Activated CD4-positive, CD25-positive, alpha-beta regulatory T cell treated with anti-CD3 and anti-CD28 coated beads, Interleukin-2, amount 50 U/mL, for 16 hours (primary cell): ENCODE measurements at regions not wholly inside any gene's neighbourhood (a gene's known extent, or its start where the extent isn't known, plus 50 kb on each side); places are given as distances from the start of the nearest gene placed in this dataset.
"Not testable (repeated sequence)": the region's sequence is repeated elsewhere in the genome, so short reads cannot be mapped to it uniquely, and the experiment has no call there.

Experiments
- DNase-seq: peaks from one replicate; pipeline ENCODE4 v3.0.0-alpha.2; 2020; ENCODE audit warnings: low read depth, low spot score

DNA sequence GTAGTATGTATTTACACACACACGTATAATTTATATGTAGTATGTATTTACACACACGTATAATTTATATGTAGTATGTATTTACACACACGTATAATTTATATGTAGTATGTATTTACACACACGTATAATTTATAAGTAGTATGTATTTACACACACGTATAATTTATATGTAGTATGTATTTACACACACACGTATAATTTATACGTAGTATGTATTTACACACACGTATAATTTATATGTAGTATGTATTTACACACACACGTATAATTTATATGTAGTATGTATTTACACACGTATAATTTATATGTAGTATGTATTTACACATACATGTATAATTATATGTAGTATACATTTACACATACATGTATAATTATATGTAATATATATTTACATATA lies 398.5 kb upstream of the CRIM1 start:
- DNase-seq, result not testable (repeated sequence)

GRCh38 chr2:35946478-35946877 lies 409.1 kb upstream of the CRIM1 start:
- DNase-seq, result no peak

- no peak for DNase-seq
These were observed 416.7 kb upstream of the CRIM1 start for GRCh38 chr2:35938838-35939237.

- no peak for DNase-seq
These were observed 422.5 kb upstream of the CRIM1 start for GRCh38 chr2:35933031-35933430.

DNA sequence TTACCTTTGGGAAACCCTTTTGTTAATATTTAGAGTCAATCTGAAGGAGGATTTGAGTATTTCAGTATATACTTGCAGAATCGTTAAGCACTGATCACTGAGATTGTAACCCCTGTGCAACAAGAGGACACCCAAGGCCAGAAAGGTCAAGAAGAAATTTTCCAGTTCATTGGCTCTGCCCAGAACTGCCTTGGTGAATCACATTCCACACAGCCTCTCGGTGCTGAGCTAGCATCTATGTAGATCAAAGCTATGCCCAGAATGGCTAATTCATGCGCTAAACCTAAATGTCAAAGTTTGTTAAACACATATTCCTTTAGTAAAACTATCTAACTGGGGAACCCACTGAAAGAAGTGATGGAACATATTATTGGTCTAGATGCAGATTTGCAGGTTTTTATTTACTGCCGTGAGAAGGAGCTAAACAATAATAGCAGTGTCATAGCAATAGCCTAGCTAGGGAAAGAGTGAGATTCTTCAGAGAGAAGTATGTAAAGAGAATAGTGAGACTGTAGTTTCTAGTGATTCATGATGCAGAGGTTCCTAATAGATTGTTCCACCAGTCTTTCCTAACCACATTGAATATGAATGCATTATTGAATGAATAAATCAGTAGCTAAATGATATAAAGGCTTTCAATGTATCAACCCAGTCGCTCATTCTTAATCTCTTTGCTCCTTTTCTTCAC lies 423.2 kb upstream of the CRIM1 start:
- DNase-seq, result no peak

- no peak for DNase-seq
These were observed 424.0 kb upstream of the CRIM1 start for GRCh38 chr2:35931626-35932025.

GRCh38 chr2:35931115-35931514 lies 424.5 kb upstream of the CRIM1 start:
- DNase-seq, result no peak

- no peak for DNase-seq
These were observed 426.0 kb upstream of the CRIM1 start for GRCh38 chr2:35929551-35929950.

GRCh38 chr2:35920061-35920460 lies 435.5 kb upstream of the CRIM1 start:
- DNase-seq, result no peak

- no peak for DNase-seq
These were observed 440.3 kb upstream of the CRIM1 start for GRCh38 chr2:35915261-35915660.

DNA sequence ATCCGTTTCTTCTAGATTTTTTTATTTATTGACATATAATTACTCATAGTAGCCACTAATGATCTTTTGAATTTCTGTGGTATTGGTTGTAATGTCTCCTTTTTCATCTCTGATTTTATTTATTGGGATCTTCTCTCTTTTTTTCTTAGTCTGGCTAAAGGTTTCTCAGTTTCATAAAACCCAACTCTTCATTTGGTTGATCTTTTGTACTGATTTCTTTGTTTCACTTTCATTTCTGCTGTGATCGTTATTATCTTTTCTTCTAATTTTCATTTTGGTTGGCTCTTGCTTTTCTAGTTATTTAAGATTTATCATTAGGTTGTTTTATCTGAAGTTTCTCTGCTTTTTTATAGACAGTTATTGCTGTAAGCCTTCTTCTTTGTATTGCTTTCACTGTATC lies 463.6 kb upstream of the CRIM1 start:
- DNase-seq, result no peak

DNA sequence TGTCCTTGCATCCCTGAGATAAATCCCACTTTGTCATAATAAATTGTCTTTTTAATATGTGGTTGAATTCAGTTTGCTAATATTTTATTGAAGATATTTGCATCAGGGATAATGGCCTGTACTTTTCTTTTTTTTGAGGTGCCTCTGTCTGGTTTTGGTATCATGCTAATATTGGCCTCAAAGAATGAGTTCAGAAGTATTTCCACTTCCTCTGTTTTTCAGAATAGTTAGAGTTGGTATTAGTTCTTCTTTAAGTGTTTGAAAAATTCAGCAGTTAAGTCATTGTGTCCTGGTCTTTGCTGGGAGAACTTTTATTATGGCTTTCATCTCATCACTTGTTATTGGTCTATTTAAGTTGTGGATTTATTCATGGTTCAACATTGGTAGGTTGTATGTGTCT lies 464.1 kb upstream of the CRIM1 start:
- no peak for DNase-seq

- no peak for DNase-seq
These were observed 468.4 kb upstream of the CRIM1 start for GRCh38 chr2:35887146-35887545.

GRCh38 chr2:35873921-35874320 lies 481.7 kb upstream of the CRIM1 start:
- DNase-seq, result no peak

DNA sequence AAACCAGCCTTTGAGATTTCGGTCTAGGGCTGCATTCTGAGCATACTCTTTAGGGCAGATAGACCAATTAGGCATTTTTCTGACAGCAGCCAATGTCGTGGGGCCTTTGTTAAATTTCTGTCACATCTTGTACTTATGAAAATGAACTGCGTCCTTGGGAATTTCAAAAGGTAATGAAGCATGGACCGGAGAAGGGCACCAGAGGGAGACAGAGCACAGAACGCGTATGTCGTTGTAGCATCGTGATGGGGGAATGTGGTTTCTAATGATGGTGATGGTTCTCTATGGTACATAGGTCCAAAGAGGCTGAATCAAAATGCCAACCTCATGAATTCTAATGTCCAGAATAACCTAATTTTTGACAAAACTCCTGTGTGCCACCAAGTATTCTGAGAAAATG lies 483.9 kb upstream of the CRIM1 start:
- DNase-seq, result no peak

DNA sequence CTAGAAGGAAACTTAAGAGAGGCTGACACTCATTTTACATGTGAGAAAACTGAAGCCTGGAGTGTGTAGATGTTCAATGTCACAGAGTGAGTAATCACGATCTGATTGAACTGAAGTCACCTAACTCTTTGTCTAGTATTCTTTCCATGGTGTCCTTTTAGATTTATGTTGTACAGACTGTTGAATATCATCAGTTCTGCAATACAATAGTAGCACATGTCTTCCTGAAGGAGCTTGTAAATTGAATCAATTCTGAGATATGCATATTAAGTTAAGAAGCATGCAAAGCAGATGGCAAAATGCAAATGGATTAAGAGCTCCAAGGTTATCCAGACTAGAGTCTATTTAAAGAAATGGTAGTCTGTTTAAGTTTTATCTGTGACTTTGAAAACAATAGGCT lies 484.9 kb upstream of the CRIM1 start:
- no peak for DNase-seq

DNA sequence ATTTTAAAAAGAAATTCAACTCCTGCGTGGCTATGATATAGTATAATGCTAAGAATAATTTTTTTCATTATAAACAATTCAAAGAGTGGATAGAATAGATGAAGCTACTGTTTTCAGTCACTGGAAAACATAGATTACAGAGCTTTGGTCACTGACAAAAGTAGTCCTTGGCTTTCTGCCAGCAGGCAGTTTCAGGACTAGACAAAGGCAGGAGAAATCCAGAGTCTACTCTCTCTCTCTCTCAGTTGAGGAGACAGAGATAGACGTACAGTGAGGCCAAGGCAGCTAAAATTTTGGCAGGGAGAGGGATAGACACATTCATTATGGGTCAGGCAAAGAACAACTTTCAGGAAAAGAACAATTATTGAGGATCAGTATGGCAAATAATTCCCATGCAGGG lies 491.4 kb upstream of the CRIM1 start:
- DNase-seq, result no peak

DNA sequence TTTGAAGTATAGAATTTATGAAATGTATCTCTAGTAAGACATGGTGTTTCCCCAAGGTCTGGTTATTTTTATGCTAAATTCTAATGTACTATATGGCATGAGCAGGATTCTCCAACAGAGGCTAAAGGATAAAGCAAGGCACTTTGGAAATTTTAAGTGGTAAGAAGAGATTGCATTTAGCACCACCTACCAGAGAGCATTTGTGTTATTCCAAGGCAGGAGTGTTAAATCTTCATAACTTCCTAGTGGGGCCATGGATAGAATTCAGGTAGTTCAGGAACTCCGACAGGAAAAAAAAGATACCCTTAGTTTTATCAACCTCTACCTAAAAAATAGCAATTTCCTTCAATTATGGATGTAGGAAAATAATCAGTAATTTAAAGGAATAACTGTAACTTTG lies 497.4 kb upstream of the CRIM1 start:
- no peak for DNase-seq

DNA sequence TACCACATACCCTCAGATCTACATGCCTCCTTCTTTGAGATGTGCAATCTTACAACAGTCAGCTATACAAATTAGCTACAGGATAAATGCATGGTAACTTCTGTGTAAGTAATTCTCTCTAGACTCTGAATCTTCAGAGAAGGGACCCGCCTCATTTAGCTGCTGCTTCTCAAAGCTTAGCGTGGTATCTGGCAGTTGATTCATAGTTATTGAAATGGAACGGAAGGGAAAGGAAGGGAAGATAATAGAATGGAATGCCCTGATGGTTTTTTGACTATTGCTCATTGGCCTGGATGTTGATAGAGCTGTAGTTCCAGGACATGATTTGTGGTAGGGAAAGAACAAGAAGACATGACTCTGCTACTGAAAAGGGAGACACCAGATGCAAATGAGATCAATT lies 498.1 kb upstream of the CRIM1 start:
- no peak for DNase-seq

- DNase-seq, result no peak
These were observed 524.2 kb upstream of the CRIM1 start for GRCh38 chr2:35831385-35831784.

- DNase-seq, result no peak
These were observed 524.7 kb upstream of the CRIM1 start for GRCh38 chr2:35830833-35831232.

- no peak for DNase-seq
These were observed 528.5 kb upstream of the CRIM1 start for GRCh38 chr2:35827086-35827485.

- DNase-seq, result no peak
These were observed 532.9 kb upstream of the CRIM1 start for GRCh38 chr2:35822716-35823115.

DNA sequence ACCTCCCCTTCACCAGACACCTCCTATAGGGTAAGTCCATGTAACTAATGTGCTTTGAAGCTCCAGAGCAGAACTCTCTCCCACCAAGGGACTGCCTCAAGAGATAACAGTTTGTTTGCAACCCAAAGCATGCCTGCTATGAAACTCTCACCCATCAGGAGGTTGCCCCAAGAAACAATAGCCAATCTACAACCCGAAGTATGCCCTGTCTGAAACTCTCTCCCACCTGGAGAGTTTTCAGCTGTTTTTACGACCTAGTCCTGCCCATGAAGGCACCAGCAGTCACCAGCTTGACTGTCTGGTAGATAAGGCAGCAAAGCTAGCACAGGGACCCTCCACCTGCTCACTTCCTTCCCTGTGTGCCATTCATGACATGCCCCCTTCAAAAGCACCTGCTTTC lies 533.9 kb upstream of the CRIM1 start:
- no peak for DNase-seq
